Type B pancreatic cell (in vitro differentiated cells): ENCODE measurements at regions not wholly inside any gene's neighbourhood (a gene's known extent, or its start where the extent isn't known, plus 50 kb on each side); places are given as distances from the start of the nearest gene placed in this dataset.

ENCODE experiments used
- DNase-seq: peaks from one replicate; pipeline ENCODE4 v3.0.0; 2021; ENCODE audit warnings: mixed read lengths; ENCODE audit not compliant: unreplicated experiment; ENCODE audit errors: extremely low spot score
- H3K27ac Mint-ChIP-seq: 2 replicates; pipeline ENCODE4 v1.8.0; 2021; ENCODE audit warnings: mild to moderate bottlenecking, mixed read lengths
- H3K27me3 Mint-ChIP-seq: 2 replicates; pipeline ENCODE4 v1.8.0; 2021; ENCODE audit warnings: mixed read lengths
- H3K36me3 Mint-ChIP-seq: 2 replicates; pipeline ENCODE4 v1.8.0; 2021; ENCODE audit warnings: mixed read lengths
- H3K4me1 Mint-ChIP-seq: one replicate; pipeline ENCODE4 v1.8.0; 2021; ENCODE audit warnings: mixed read lengths; ENCODE audit not compliant: unreplicated experiment
- H3K4me3 Mint-ChIP-seq: 2 replicates; pipeline ENCODE4 v1.8.0; 2021; ENCODE audit warnings: mild to moderate bottlenecking, mixed read lengths
- H3K9me3 Mint-ChIP-seq: 2 replicates; pipeline ENCODE4 v1.8.0; 2021; ENCODE audit warnings: mixed read lengths
- TF ChIP-seq, protein P1 (sequence below): fragments of 200-600 bp; sonication (generic); conservative IDR thresholded peaks from 2 replicates; pipeline ENCODE4 v1.5.0; 2021; ENCODE audit warnings: antibody characterized with exemption, mild to moderate bottlenecking

DNA sequence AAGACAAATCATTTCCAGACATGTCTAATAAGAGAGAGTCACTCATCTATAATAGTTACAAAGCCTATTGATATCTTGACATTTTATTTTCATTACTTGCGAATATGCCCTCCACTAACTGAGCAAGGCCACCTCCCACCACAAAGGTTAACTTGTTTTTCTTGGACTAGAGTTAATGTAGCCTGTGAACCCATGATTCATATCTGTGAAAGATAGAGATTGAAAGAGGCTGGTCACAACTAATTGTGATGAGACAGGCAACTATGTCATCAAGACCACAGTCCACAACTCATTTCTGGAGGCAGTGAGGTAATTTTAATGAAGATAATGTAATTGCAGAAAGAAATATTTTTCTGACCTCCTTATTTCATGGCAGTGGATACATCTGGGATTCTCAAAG lies 491.8 kb upstream of the TPK1 start:
- Mint-ChIP-seq H3K36me3 (no peaks in the 10 kb centered on the region), H3K4me3 (no peak overlapping the region), H3K4me1 (no peaks in the 10 kb centered on the region), H3K27ac (no peak overlapping the region), H3K9me3 (no peaks in the 10 kb centered on the region), H3K27me3 (no peaks in the 10 kb centered on the region)
- TF ChIP-seq, protein P1, sequence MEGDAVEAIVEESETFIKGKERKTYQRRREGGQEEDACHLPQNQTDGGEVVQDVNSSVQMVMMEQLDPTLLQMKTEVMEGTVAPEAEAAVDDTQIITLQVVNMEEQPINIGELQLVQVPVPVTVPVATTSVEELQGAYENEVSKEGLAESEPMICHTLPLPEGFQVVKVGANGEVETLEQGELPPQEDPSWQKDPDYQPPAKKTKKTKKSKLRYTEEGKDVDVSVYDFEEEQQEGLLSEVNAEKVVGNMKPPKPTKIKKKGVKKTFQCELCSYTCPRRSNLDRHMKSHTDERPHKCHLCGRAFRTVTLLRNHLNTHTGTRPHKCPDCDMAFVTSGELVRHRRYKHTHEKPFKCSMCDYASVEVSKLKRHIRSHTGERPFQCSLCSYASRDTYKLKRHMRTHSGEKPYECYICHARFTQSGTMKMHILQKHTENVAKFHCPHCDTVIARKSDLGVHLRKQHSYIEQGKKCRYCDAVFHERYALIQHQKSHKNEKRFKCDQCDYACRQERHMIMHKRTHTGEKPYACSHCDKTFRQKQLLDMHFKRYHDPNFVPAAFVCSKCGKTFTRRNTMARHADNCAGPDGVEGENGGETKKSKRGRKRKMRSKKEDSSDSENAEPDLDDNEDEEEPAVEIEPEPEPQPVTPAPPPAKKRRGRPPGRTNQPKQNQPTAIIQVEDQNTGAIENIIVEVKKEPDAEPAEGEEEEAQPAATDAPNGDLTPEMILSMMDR: no peak
- DNase-seq: no peak

DNA sequence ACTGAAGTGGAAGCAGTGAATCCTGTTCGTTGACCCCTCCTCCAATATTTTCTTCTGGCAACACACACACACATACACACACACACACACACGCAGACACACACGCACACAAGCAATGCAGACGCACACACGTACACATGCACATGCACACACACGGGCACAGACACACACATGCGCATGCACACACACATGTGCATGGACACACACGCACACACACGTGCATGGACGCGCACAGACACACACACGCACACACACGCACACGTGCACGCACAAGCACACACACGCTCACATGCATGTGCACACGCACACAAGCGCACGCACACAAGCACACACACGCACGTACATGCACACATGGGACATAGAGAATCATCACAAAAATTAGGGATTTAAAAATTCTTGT lies 488.2 kb upstream of the TPK1 start:
- DNase-seq: no peak
- no peak overlapping the region for H3K27ac Mint-ChIP-seq

DNA sequence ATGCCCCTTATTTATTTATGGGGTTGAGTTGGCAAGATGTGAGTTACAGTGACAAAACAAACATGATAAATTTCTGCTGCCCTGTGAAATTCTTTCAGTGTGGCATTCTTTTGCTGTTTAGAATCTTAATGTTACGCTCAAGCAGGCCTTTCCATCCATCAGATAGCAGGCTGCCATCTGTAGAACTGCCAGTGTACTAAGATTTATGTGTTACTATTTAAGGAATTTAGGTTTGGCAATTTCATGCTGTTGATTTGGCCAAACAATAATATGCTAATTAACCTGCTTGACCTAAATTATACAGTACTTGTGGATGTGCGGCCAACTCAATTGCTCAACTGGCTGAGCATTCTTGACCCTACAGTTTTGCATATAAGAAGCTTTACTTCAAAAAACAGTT lies 477.7 kb upstream of the TPK1 start:
- TF ChIP-seq, protein P1: no peak
- DNase-seq: no peak
- Mint-ChIP-seq H3K4me1 (no peaks in the 10 kb centered on the region), H3K36me3 (no peaks in the 10 kb centered on the region), H3K4me3 (no peak overlapping the region), H3K9me3 (no peaks in the 10 kb centered on the region), H3K27me3 (no peaks in the 10 kb centered on the region), H3K27ac (no peak overlapping the region)

More for the DNA sequence above, 488.2 kb upstream of the TPK1 start:
- TF ChIP-seq, protein P1: no peak
- Mint-ChIP-seq H3K9me3 (no peaks in the 10 kb centered on the region), H3K36me3 (no peaks in the 10 kb centered on the region), H3K27me3 (no peaks in the 10 kb centered on the region), H3K4me3 (no peak overlapping the region), H3K4me1 (no peaks in the 10 kb centered on the region)

DNA sequence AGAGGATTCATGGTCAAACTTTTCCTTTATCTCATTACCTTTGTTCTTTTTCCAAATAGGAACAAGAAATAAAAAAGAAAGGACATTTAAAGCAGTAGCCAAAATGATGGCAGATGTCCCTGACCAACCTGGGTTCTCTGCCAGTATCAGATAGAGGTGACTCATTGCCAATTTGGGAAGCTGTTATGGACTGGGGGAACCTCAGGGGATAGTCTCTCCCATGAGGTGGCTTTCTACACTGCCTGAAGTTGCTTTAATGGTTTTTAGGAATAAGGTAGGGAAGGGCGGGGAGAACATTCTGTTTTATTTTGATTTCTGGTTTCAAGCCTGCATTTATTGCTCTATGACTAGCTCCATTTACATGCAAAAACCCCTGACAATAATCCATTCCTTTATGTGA lies 457.9 kb upstream of the TPK1 start:
- DNase-seq: no peak
- no peak overlapping the region for H3K4me3 Mint-ChIP-seq
- H3K4me1 Mint-ChIP-seq: no peaks in the 10 kb centered on the region
- H3K36me3 Mint-ChIP-seq: no peaks in the 10 kb centered on the region
- no peaks in the 10 kb centered on the region for H3K9me3 Mint-ChIP-seq
- H3K27me3 Mint-ChIP-seq: no peaks in the 10 kb centered on the region
- H3K27ac Mint-ChIP-seq: no peak overlapping the region
- TF ChIP-seq, protein P1: no peak

DNA sequence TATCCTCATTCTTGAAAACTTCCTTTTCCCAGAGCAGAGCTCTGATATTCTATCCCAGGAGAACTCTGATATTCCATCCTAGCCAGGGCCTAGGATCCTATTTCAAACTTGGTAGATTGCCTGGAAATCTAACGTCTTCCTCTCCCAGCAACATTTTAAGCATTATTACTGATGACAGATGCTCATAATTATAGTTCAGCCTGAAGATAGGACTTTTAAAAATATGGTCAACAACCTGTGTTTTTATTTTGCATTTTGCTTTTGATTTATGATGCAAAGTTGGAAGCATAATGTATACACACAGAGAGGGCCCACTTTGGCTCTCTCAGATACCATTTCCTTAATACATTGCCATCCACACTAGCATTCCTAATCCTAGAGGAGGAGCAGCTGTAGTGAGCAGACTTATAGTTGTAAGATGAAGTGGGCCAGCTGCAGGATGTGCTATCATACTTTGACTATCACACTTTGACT lies 457.4 kb upstream of the TPK1 start:
- Mint-ChIP-seq H3K4me1 (no peaks in the 10 kb centered on the region), H3K9me3 (no peaks in the 10 kb centered on the region), H3K27ac (no peak overlapping the region), H3K36me3 (no peaks in the 10 kb centered on the region), H3K27me3 (no peaks in the 10 kb centered on the region), H3K4me3 (no peak overlapping the region)
- DNase-seq: no peak
- TF ChIP-seq, protein P1: no peak

DNA sequence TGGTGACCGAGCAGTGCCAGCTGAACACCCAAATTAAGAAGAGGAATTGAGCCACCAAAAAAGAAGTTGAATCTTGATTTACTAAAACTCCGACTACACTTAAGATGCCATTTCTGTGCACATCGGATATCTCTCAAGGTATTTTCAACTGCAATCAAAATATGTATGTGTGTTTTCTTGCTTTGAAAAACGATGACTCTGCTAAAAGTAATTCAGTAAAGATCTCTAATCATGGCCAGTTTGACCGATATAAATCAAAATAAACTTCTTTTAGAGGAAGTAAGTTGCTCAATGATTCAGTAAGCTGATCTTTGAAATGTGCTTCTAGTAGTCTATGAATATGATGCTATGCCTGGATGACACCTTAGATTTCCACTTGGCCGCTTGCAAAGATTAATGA lies 453.5 kb upstream of the TPK1 start:
- no peak overlapping the region for H3K27ac Mint-ChIP-seq
- no peaks in the 10 kb centered on the region for H3K36me3 Mint-ChIP-seq
- DNase-seq: no peak
- H3K4me3 Mint-ChIP-seq: no peak overlapping the region
- H3K9me3 Mint-ChIP-seq: no peaks in the 10 kb centered on the region
- no peaks in the 10 kb centered on the region for H3K27me3 Mint-ChIP-seq
- H3K4me1 Mint-ChIP-seq: no peaks in the 10 kb centered on the region
- TF ChIP-seq, protein P1: no peak
